ENCODE measurements at regions not wholly inside any gene's neighbourhood (a gene's known extent, or its start where the extent isn't known, plus 50 kb on each side); places are given as distances from the start of the nearest gene placed in this dataset.
A peak's percentile ranks its signal among the peaks of the same experiment; 100 is the strongest.

- POLR2A ChIA-PET: no interaction called here
- no peak for ATAC-seq
- no peaks in the 10 kb centered on the region for H3K36me3 Mint-ChIP-seq
Observed at GRCh38 chr6:9455864-9456658, 958.8 kb downstream of the TFAP2A start.

GRCh38 chr6:9439621-9440330, 975.1 kb downstream of the TFAP2A start:
- ATAC-seq: no peak
- POLR2A ChIA-PET: no interaction called here
- H3K9me3 Mint-ChIP-seq: peaks cover 2 to 19% (median 11%) of the 10 kb centered on the region in 9 donors

More at GRCh38 chr6:9455864-9456658, 958.8 kb downstream of the TFAP2A start:
- Mint-ChIP-seq H3K4me3 (no peak overlapping the region), H3K4me1 (no peaks in the 10 kb centered on the region), H3K27me3 (no peaks in the 10 kb centered on the region), H3K27ac (no peak overlapping the region), H3K9me3 (peaks cover 0 to 2% (median 0%) of the 10 kb centered on the region in 9 donors)
- DNase-seq: no peak

DNA sequence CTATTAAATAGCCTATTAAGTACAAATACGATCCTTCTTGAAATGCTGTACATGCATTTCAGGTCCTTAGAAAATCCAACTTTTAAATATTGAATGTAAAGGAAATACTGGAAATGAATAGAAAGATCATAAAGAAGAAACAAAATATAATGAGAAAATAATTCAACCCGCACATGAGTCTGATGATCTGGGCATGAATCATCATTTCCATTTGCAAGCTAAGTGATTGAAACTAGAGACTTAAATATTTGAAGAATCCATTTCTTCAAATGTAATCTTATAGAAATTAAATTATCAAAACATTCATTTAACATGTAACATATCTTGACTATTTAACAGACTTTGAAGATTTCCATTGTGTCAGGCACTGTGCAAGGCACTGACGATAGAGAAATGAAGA, 977.0 kb downstream of the TFAP2A start:
- ATAC-seq (no peak), DNase-seq (no peak)
- H3K27ac Mint-ChIP-seq: no peak overlapping the region
- no peak overlapping the region for H3K4me3 Mint-ChIP-seq
- no peaks in the 10 kb centered on the region for H3K27me3 Mint-ChIP-seq
- POLR2A ChIA-PET: no interaction called here
- H3K4me1 Mint-ChIP-seq: no peaks in the 10 kb centered on the region
- peaks cover 0 to 14% (median 8%) of the 10 kb centered on the region in 9 donors for H3K9me3 Mint-ChIP-seq
- H3K36me3 Mint-ChIP-seq: peaks cover 0 to 5% (median 0%) of the 10 kb centered on the region in 3 donors

More at GRCh38 chr6:9439621-9440330, 975.1 kb downstream of the TFAP2A start:
- no peaks in the 10 kb centered on the region for H3K27me3 Mint-ChIP-seq
- H3K4me1 Mint-ChIP-seq: no peaks in the 10 kb centered on the region
- no peak overlapping the region for H3K4me3 Mint-ChIP-seq
- H3K27ac Mint-ChIP-seq: no peak overlapping the region
- peaks cover 0 to 11% (median 3%) of the 10 kb centered on the region in 3 donors for H3K36me3 Mint-ChIP-seq
- no peak for DNase-seq

DNA sequence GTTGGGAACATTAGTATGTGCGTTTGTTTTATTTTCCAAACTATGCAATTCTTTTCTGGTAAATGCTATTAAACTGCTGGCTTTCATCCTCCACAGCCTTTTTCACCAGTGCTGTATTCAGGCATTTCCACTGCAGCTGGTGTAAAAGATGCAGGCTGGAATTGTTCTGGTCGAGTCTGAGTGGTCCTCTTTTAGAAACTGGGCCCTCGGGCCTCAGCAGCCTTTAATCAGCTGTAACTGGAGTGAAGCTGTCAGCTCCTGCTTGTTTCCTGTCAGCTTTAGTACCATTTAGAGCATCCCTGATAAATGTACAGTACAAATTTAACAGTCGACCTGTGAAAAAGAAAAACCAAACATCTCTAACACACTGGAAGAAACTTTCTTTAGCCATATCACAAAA, 979.6 kb downstream of the TFAP2A start:
- H3K9me3 Mint-ChIP-seq: peaks cover 0 to 11% (median 4%) of the 10 kb centered on the region in 9 donors
- no peak for DNase-seq
- H3K27ac Mint-ChIP-seq: no peak overlapping the region
- H3K4me3 Mint-ChIP-seq: no peak overlapping the region
- H3K4me1 Mint-ChIP-seq: no peaks in the 10 kb centered on the region
- POLR2A ChIA-PET: no interaction called here
- no peak for ATAC-seq
- H3K27me3 Mint-ChIP-seq: no peaks in the 10 kb centered on the region
- no peaks in the 10 kb centered on the region for H3K36me3 Mint-ChIP-seq

DNA sequence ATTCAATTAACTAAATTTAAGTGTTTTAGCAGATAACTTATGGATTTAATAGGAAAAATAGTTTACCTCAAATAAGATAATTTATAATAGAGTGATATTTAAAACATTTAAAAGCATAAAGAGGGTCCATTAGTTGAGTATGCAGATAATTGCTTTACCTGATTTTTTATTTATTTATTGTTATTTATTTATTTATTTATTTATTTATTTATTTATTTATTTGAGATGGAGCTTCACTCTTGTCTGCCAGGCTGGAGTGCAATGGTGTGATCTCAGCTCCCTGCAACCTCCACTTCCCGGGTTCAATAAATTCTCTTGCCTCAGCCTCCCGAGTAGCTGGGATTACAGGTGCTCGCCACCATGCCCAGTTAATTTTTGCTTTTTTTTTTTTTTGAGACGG, 982.9 kb downstream of the TFAP2A start:
- ATAC-seq (no peak), DNase-seq (no peak)
- Mint-ChIP-seq H3K9me3 (peaks cover 0 to 11% (median under 1%) of the 10 kb centered on the region in 9 donors), H3K36me3 (no peaks in the 10 kb centered on the region), H3K4me1 (no peaks in the 10 kb centered on the region), H3K27ac (no peak overlapping the region), H3K4me3 (no peak overlapping the region), H3K27me3 (no peaks in the 10 kb centered on the region)
- POLR2A ChIA-PET: no interaction called here

- no peaks in the 10 kb centered on the region for H3K4me1 Mint-ChIP-seq
- no peaks in the 10 kb centered on the region for H3K27me3 Mint-ChIP-seq
- no peak for DNase-seq
- no peak overlapping the region for H3K27ac Mint-ChIP-seq
- POLR2A ChIA-PET: no interaction called here
- no peaks in the 10 kb centered on the region for H3K36me3 Mint-ChIP-seq
- peaks cover 0 to 15% (median 2%) of the 10 kb centered on the region in 9 donors for H3K9me3 Mint-ChIP-seq
- ATAC-seq: no peak
- no peak overlapping the region for H3K4me3 Mint-ChIP-seq
Observed at GRCh38 chr6:9428421-9429172, 986.3 kb downstream of the TFAP2A start.

DNA sequence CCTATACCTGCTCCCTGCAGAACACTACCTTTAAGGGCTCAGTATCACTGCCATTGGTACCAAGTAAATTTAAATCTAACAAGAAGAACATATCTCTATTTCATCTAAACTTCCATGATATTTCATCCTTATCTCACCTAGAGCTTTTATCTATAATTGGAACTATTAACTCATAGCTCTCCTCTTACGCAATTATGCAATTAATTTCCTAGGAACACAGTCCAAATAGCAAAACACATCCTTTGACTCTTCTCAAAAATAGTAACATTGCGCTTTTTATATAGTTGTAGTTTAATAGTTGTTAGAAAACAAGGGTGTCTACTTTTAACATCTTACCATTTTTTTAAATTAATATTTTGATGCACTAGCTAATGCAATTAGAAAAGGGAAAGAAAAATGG, 986.8 kb upstream of the SLC35B3 start:
- ATAC-seq: no peak
- Mint-ChIP-seq H3K9me3 (peaks cover 0 to 11% (median 0%) of the 10 kb centered on the region in 9 donors), H3K27me3 (no peaks in the 10 kb centered on the region), H3K4me1 (no peaks in the 10 kb centered on the region), H3K36me3 (no peaks in the 10 kb centered on the region), H3K27ac (no peak overlapping the region), H3K4me3 (no peak overlapping the region)
- POLR2A ChIA-PET: no interaction called here
- no peak for DNase-seq

DNA sequence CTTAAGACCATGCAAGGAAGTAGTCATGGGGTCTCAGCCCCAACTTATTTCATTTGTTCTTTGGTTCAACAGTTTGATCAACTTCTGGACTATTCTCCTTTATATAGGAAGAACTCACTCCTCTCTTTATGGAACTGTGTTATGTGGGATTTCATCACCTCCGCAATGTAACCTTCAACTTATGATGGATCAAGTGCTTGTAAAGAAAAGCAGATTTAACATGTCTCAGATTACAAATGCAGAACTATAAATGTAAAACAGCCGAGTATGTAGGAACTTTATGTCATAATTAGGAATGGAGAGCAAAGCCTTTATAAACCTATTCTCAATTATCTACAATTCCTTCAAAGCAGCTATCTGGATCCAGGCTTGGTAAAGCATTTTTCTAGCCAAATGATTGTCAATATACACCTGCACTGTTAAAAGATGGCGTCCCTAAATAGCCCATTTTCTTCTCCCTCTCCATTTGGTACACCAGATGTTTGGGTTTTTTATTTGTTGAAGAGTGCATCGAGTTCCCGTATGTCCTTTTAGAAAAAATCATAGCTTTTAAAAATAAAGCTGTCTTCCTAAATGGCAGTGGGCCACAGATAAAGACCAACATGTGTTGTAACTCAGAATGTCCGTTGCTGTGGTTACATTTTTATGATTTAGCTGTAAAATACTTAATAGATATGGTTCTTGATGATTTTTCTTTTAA, 985.1 kb upstream of the SLC35B3 start:
- Mint-ChIP-seq H3K9me3 (peaks cover 0 to 8% (median 0%) of the 10 kb centered on the region in 9 donors), H3K27ac (no peak overlapping the region), H3K27me3 (peaks cover 0 to 2% (median 0%) of the 10 kb centered on the region in 5 donors), H3K36me3 (no peaks in the 10 kb centered on the region), H3K4me1 (no peaks in the 10 kb centered on the region), H3K4me3 (no peak overlapping the region)
- DNase-seq: no peak
- ATAC-seq: no peak
- POLR2A ChIA-PET: no interaction called here

DNA sequence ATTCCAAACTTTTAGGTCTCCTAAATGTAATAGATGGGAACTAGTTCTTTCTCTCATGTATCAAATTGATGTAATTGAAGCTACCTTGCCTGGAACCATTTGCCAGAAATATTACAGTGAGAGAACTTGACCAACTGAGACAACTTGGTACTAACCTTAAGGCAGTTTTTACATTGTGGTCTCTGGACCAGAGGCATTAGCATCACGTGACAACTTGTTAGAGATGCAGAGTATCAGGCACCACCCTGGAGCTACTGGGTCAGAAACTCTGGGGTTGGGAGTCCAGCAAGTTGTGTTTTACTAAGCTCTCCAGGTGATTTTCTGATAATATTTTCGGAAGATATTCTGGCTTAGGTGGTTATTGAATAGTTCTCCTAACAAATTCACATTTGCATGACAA, 982.1 kb upstream of the SLC35B3 start:
- H3K27ac Mint-ChIP-seq: no peak overlapping the region
- H3K9me3 Mint-ChIP-seq: peaks cover 0 to 3% (median 0%) of the 10 kb centered on the region in 9 donors
- no peaks in the 10 kb centered on the region for H3K36me3 Mint-ChIP-seq
- no peak for DNase-seq
- no peak for ATAC-seq
- H3K27me3 Mint-ChIP-seq: peaks cover 0 to 2% (median 0%) of the 10 kb centered on the region in 5 donors
- POLR2A ChIA-PET: no interaction called here
- no peaks in the 10 kb centered on the region for H3K4me1 Mint-ChIP-seq
- no peak overlapping the region for H3K4me3 Mint-ChIP-seq

- no peaks in the 10 kb centered on the region for H3K9me3 Mint-ChIP-seq
- H3K36me3 Mint-ChIP-seq: no peaks in the 10 kb centered on the region
- no peak overlapping the region for H3K27ac Mint-ChIP-seq
- POLR2A ChIA-PET: no interaction called here
- DNase-seq: peak in 1 of 10 donors; percentile 1
- H3K4me3 Mint-ChIP-seq: no peak overlapping the region
- no peak for ATAC-seq
- H3K27me3 Mint-ChIP-seq: peaks cover 0 to 2% (median 0%) of the 10 kb centered on the region in 5 donors
- H3K4me1 Mint-ChIP-seq: no peaks in the 10 kb centered on the region
Observed at GRCh38 chr6:9412951-9413559, 977.7 kb upstream of the SLC35B3 start.

GRCh38 chr6:9409126-9409525, 973.8 kb upstream of the SLC35B3 start:
- H3K27me3 Mint-ChIP-seq: no peaks in the 10 kb centered on the region
- no peaks in the 10 kb centered on the region for H3K4me1 Mint-ChIP-seq
- peaks cover 0 to 3% (median 0%) of the 10 kb centered on the region in 9 donors for H3K9me3 Mint-ChIP-seq
- no peak for DNase-seq
- no peak for ATAC-seq
- POLR2A ChIA-PET: no interaction called here
- no peak overlapping the region for H3K4me3 Mint-ChIP-seq
- no peak overlapping the region for H3K27ac Mint-ChIP-seq
- no peaks in the 10 kb centered on the region for H3K36me3 Mint-ChIP-seq

DNA sequence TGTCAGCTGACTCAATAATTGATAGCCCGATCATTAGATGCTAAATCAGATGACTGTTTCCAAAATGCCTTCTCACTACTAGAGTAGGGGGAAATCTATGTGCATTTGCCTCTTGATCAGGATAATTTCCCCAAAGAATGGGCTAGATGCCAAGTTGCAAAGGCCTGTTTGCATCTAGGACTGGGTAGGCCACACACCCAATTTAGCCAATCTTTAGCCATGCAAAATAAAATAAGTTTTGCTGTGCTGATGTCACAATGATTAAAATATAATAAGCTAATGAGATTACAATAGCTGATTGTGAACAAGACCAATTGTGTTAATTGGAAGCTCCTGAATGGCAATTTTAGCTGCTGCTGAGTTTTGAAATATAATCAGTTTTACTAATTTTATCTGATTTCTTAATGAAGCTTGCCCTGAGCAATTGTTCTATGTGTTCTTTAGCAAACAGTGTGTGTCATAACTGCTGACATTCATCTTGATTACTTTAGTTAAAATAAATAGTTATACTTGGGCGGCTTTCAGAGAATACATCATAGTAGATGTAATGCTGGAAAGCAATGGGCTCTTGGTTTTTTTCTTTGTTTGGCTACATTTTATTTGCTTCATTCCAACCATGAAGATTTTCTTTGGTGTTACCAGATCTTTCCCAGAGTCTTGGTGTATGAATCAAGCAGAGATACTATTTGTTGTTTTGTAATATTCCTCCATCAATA, 973.2 kb upstream of the SLC35B3 start:
- POLR2A ChIA-PET: no interaction called here
- ATAC-seq (no peak), DNase-seq (no peak)
- peaks cover 0 to 3% (median 0%) of the 10 kb centered on the region in 9 donors for H3K9me3 Mint-ChIP-seq
- H3K27ac Mint-ChIP-seq: no peak overlapping the region
- H3K36me3 Mint-ChIP-seq: no peaks in the 10 kb centered on the region
- H3K27me3 Mint-ChIP-seq: no peaks in the 10 kb centered on the region
- H3K4me3 Mint-ChIP-seq: no peak overlapping the region
- no peaks in the 10 kb centered on the region for H3K4me1 Mint-ChIP-seq

All from naive thymus-derived CD8-positive, alpha-beta T cell (primary cell).